ENCODE measurements at regions not wholly inside any gene's neighbourhood (a gene's known extent, or its start where the extent isn't known, plus 50 kb on each side); places are given as distances from the start of the nearest gene placed in this dataset.

GRCh38 chr5:88984040-88984439, 101.1 kb upstream of the MEF2C start:
- DNase-seq, result no peak

- no peak for DNase-seq
Measured at GRCh38 chr5:88979726-88980125, 96.7 kb upstream of the MEF2C start.

GRCh38 chr5:88979244-88979643, 96.3 kb upstream of the MEF2C start:
- no peak for DNase-seq

GRCh38 chr5:88976914-88977313, 93.9 kb upstream of the MEF2C start:
- DNase-seq, result no peak

- no peak for DNase-seq
Measured at GRCh38 chr5:88967633-88968585, 84.9 kb upstream of the MEF2C start.

GRCh38 chr5:88964831-88965230, 81.8 kb upstream of the MEF2C start:
- no peak for DNase-seq

GRCh38 chr5:88957013-88957412, 74.0 kb upstream of the MEF2C start:
- no peak for DNase-seq

GRCh38 chr5:88956416-88956815, 73.4 kb upstream of the MEF2C start:
- no peak for DNase-seq

- DNase-seq, result no peak
Measured at GRCh38 chr5:88955403-88955802, 72.4 kb upstream of the MEF2C start.

GRCh38 chr5:88954511-88954910, 71.5 kb upstream of the MEF2C start:
- no peak for DNase-seq

- DNase-seq, result no peak
Measured at GRCh38 chr5:88952996-88953643, 70.1 kb upstream of the MEF2C start.

- DNase-seq, result no peak
Measured at GRCh38 chr5:88952344-88952743, 69.4 kb upstream of the MEF2C start.

- no peak for DNase-seq
Measured at GRCh38 chr5:88951457-88951856, 68.5 kb upstream of the MEF2C start.

GRCh38 chr5:88948746-88949600, 66.0 kb upstream of the MEF2C start:
- DNase-seq, result no peak

GRCh38 chr5:88944751-88945531, 62.0 kb upstream of the MEF2C start:
- no peak for DNase-seq

GRCh38 chr5:88941581-88941980, 58.6 kb upstream of the MEF2C start:
- no peak for DNase-seq

GRCh38 chr5:88940713-88941112, 57.7 kb upstream of the MEF2C start:
- DNase-seq, result no peak

GRCh38 chr5:88939300-88939699, 56.3 kb upstream of the MEF2C start:
- no peak for DNase-seq

GRCh38 chr5:88938488-88938887, 55.5 kb upstream of the MEF2C start:
- DNase-seq, result no peak

GRCh38 chr5:88937406-88937805, 54.4 kb upstream of the MEF2C start:
- no peak for DNase-seq

- DNase-seq, result no peak
Measured at GRCh38 chr5:88934439-88934838, 51.5 kb upstream of the MEF2C start.

Measured in kidney glomerular epithelial cell (primary cell).